Choroid plexus epithelial cell (primary cell): ENCODE measurements at regions not wholly inside any gene's neighbourhood (a gene's known extent, or its start where the extent isn't known, plus 50 kb on each side); places are given as distances from the start of the nearest gene placed in this dataset.
A peak's percentile ranks its signal among the peaks of the same experiment; 100 is the strongest.

ENCODE experiments used
- DNase-seq: peaks from one replicate; pipeline ENCODE4 v3.0.0-alpha.2; 2010; ENCODE audit warnings: low read depth
- H3K4me3 ChIP-seq: 2 replicates; pipeline ENCODE4 v1.5.1; 2011; ENCODE audit warnings: low read depth, mild to moderate bottlenecking, control low read depth, low read length, moderate library complexity
- CTCF ChIP-seq: conservative IDR thresholded peaks from 2 replicates; pipeline ENCODE4 v1.5.1; 2011; ENCODE audit warnings: low read depth, mild to moderate bottlenecking, control low read depth, inconsistent platforms, low read length, moderate library complexity

- no peak for TF ChIP-seq CTCF
- DNase-seq, result peak; percentile 68
- no peak overlapping the region for H3K4me3 ChIP-seq
Observed at GRCh38 chr2:64857581-64858471, 131.4 kb upstream of the SLC1A4 start.

GRCh38 chr2:64858541-64859311 is 130.5 kb upstream of the SLC1A4 start:
- peak overlapping the region; percentile 42 for H3K4me3 ChIP-seq
- TF ChIP-seq CTCF, result no peak
- no peak for DNase-seq

- DNase-seq, result peak; percentile 90
- H3K4me3 ChIP-seq, result peak overlapping the region; percentile 42
Observed at GRCh38 chr2:64859312-64860212, 129.6 kb upstream of the SLC1A4 start.

GRCh38 chr2:64860276-64860885 is 128.8 kb upstream of the SLC1A4 start:
- no peak for DNase-seq
- H3K4me3 ChIP-seq, result no peak overlapping the region
- TF ChIP-seq CTCF, result no peak

More at GRCh38 chr2:64859312-64860212, 129.6 kb upstream of the SLC1A4 start:
- TF ChIP-seq CTCF, result no peak

- no peak for TF ChIP-seq CTCF
- DNase-seq, result no peak
- H3K4me3 ChIP-seq, result no peak overlapping the region
Observed at GRCh38 chr2:64860936-64861335, 128.3 kb upstream of the SLC1A4 start.
